Brain pericyte (primary cell): ENCODE measurements at regions not wholly inside any gene's neighbourhood (a gene's known extent, or its start where the extent isn't known, plus 50 kb on each side); places are given as distances from the start of the nearest gene placed in this dataset.
"Not testable (repeated sequence)": the region's sequence is repeated elsewhere in the genome, so short reads cannot be mapped to it uniquely, and the experiment has no call there.

Experiments used
- DNase-seq: peaks from one replicate; pipeline ENCODE4 v3.0.0-alpha.2; 2012; ENCODE audit warnings: low read depth, low spot score

DNA sequence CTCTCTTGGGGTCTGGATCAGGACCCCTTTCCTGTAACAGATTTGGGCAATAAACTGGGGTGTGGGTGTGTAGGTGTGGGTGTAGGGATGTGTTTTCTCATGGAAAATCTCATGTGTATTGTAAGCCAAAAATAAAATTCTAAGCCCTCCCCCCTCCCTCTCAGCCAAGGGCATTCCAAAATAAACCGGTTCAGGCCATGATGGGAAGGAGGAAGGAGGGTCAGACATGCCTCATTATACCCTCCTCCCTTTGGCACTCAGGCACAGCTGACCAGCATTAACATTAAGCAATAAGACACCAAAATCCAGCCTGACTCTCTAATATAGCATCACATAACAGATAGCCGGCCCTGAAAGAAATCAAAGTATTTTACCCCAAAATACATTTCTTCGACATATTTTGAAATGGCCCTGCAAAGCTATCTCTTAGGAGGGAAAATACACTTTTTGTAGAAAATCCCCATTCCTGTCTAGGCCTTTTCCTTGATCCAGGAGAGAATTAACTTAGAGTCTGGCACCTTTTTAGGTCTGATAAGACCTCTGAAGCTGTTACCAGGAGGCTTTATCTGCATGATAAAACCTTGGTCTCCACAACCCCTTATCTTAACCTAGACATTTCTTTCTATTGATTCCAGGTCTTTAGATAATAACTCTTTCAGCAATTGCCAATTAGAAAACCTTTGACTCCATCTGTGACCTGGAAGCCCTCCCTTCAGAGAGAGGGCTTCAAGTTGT, 128.7 kb upstream of the COL5A2 start:
- no peak for DNase-seq

DNA sequence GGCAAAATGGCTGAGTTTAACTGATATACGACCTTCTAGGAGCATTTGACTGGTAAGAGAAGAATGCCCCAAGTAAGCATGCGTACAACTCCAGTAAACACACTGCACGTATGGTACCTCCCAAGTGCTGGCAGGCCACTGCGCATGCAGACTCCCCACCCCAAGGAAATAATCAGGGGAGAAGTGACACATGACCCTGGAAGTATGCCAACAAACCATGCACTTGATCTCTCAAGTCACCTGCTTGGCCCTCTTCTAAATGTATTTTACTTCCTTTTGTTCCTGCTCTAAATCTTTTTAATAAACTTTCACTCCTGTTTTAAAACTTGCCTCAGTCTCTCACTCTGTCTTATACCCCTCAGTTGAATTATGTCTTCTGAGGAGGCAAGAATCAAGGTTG, 129.8 kb upstream of the COL5A2 start:
- no peak for DNase-seq

DNA sequence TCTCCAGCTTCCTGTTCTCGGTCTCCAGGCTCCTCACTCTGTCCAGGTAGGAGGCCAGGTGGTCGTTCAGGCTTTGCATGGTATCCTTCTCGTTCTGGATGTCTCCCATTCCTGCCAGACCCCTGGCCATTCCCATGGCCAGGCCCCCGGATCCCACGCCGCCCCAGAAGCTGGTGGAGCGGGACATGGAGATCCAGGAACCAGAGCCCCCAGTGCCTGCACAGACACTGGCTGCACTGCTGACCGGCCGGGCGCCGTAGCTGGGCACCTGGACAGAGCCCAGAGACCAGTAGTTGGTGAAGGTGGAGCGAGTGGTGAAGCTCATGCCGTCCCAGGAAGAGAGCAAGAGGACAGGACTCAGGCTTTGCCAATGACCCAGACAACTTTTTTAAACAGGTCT, 129.1 kb upstream of the WDR75 start:
- no peak for DNase-seq

DNA sequence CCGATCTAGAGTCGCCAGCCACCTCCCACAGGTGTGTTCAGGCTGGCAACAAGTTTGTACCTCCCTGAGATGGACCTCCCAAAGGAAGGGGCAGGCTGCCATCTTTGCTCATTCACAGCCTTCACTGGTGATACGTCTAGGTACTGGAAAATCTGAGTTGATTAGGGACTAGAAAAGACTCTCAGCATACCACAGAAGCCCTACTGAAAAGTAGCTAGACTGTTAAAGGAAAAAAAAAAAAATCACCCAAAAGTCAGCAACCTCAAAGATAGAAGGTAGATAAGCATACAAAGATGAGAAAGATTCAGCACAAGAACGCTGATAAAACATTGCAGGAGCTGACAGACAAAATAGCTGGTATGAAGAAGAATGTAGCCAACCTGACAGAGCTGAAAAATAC, 128.6 kb upstream of the WDR75 start:
- no peak for DNase-seq

DNA sequence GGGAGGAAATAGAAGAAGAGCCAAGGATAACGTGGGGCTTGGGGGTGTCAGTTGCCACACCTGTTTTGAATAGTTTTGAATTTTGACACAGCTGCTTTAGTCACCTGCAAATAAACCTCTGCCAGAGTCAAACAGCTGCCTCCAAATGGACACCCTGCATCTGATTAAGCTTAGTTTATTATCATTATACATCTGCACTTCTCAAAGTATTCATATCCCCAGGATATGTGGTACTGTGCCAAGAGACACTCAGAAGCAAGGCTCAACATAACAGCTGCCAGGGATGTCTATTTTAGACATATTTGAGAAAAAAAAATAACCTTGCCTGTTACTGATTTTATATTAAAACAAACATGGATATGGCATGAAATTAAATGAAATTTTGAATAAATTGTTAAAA, 122.5 kb upstream of the WDR75 start:
- peak; percentile 41 for DNase-seq

DNA sequence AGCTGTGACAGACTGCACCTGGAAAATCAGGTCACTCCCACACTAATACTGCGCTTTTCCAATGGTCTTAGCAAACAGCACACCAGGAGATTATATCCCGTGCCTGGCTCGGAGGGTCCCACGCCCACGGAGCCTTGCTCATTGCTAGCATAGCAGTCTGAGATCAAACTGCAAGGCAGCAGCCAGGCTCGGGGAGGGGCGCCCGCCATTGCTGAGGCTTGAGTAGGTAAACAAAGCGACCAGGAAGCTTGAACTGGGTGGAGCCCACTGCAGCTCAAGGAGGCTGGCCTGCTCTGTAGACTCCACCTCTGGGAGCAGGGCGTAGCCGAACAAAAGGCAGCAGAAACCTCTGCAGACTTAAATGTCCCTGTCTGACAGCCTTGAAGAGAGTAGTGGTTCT, 121.8 kb upstream of the WDR75 start:
- DNase-seq: not testable (repeated sequence)

DNA sequence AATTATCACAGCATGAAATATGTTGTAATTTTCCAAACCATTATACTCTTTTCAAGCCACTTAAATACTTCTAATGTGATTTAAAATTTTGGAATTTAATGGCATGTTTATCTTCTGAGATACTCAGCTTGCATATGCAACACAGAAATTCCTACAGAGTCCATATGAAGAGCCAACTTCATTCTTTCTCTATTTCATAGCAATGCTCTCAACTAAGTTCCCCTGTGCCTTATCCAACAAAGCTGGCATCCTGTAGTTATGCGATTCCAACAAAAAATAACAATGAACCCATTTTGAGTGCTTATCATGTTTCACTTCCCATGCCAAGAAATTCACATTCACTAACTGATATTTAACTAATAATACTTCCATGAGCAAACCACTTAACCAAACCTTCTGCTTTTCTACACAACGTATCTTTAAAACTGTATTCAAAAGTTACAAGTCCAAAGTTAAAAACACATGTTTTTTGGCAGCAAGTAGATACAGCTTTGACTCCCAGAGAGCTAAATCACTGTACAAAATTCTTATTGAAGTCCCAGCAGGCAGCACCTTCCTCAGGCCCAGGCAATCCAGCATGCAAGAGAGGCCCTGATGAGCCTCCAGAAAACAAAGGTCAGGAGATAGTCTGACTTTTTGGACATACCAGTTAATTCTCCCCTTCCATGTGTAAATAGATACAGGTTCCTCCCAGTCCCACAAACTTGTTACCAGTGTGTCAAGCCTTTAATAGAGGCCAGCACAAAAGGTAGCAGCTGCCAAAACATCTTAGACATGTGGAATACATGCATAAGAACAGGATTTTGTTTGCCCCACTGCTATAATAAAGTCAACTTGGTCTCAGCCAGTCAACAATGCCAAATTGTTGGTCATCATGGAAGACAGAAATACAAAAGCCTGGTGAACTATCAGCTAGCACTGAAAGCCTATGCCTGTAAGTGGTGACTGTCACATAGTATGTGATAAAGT, 113.1 kb upstream of the WDR75 start:
- DNase-seq: peak; percentile 30

DNA sequence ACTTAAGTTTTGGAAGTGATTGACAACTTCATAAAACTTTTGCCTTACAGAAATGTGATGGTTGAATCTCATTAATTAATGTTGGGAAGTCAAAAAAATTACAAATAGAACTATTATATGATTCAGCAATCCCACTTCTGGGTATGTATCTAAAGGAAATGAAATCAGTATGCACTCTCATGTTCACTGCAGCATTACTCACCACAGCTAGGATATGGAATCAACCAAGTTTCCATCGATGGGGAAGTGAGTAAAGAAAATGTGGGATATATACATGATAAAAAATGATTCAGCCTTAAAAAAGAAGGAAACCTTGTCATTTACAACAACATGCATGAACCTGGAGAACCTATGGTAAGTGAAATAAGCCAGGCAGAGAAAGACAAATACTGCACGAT, 112.4 kb upstream of the WDR75 start:
- no peak for DNase-seq

DNA sequence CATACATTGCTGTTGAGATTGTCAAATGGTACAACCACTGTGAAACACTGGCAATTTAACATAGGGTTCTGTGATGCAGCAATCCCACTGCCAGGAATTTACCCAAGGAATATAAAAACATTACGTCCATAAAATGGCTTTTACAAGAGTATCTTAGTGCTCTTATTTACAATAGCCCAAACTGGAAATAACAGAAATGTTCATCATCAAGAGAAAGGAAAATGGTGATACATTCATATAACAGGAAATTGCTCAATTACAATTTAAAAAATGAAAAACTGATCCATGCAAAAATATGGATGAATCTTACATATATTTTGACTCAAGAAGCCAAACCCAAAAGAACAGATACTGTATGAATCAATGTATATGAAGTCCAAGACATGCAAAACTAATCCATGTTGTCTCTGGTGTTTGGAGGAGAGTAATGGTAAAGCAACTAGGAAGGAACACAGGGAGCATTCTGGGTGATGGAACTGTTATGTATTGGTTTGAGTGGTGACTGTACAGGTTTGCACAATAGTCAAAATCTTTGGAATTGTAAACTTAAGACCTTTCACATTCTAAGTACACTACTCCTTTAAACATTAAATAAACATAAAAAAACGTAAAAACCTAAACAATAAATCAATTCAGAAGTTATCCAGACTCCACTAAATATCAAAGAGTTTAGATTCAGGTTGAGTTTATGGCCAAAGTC, 104.8 kb upstream of the WDR75 start:
- DNase-seq: no peak

DNA sequence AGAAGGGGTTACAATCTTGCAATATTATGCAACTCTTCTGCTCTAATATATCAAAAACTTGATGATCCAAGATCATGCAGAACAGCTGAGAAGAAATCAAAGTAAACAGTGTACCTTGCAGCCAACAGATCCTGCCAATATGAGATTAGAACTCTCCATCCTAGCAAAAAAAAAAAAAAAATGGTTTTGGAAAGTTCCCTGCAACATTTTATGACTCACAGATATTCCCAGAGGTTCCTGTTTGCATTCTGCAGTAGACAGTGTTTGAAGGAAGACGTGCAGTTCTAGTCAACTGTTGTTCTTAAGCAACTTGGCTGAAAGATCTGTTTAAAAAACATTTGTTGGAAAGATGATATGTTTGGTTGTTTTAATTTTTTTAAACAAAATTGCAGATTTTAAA, 103.6 kb upstream of the WDR75 start:
- DNase-seq: peak; percentile 52

DNA sequence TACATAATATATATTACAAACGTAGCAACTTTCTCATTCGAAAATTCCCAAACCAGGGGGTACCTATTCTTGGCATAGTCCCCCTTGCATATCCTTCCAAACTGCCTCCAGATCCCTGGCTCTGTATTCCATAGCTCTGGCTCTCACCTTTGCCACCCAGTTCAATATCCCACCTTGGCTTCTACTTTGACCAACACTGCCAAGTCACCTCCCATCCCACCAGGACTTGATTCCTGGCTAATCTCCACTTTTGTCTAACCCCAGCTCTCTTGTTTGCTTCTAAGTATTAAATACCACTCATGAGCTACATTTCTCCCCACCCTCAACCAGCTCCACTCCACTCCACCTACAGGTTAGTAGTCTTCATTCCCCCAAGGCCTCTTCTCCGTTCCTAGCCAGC, 103.2 kb upstream of the WDR75 start:
- DNase-seq: no peak

DNA sequence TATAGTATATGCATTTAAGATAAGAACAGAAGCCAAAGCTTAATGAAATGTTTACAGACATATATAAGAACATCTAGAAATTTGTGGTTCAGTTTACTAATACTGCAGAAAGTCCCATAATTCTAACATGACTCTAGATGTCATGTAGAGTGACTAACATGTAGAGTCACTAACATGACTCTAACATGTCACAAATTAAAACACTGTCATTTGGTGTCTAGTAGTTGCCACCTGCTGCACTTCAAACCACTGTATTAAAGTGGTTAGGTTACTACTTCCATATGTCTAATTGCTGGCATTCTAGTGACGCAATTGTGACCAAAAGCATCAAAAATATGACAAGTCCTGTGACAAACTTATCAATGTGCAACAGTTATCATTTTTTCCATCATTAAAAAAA, 100.2 kb upstream of the WDR75 start:
- no peak for DNase-seq

DNA sequence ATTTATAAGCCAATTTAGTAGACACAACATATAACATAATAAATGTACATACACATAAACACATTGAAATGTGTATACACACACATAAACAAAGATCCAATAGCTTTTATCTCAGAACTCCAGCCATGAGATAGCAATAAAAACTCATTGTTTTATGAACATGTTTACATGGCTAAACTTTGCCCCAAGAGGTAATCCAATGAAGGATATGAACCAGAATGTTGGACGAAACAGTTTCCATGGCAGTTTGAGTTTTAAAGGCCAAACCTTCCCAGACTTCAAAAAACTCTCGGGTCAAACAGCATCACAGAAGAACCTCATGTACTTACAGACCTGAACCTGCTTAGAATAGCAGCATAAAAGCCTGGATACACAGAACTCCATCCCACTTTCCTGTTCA, 97.2 kb upstream of the WDR75 start:
- DNase-seq: no peak

DNA sequence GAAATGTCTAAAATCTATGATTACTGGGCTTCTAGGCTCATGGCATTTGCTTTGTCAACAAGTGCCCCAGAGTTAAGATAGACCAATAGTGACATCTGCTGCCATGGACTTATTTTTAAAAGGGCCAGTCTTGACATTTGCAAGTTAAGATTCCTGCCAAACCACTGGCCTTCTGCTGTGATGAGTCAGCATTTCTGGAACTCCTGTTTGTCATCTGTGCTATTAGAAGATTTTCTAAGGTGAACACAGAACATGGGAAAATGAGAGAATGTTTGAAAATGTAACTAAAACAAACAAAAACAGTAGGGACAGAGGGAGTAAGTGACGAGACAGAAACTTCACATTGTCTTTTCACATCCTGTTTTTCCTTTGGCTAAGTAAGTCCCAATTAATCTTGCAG, 93.7 kb upstream of the WDR75 start:
- peak; percentile 79 for DNase-seq

DNA sequence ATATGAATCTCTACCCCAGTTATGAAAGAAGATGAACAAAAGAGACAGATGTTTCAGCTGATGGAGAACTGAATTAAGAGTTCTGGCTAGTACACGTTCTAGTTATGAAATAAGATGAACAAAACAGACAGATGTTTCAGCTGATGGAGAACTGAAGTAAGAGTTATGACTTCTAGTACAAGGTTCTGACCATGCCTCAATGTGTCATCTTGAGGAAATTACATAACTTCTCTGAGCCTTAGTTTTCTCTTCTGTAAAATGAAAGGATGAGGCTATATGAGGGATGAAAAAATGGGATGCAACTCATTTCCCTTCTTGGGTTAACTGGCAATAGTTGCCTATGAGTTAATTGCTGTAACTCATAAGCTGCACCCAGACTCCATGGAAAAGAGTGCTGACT, 92.9 kb upstream of the WDR75 start:
- no peak for DNase-seq

DNA sequence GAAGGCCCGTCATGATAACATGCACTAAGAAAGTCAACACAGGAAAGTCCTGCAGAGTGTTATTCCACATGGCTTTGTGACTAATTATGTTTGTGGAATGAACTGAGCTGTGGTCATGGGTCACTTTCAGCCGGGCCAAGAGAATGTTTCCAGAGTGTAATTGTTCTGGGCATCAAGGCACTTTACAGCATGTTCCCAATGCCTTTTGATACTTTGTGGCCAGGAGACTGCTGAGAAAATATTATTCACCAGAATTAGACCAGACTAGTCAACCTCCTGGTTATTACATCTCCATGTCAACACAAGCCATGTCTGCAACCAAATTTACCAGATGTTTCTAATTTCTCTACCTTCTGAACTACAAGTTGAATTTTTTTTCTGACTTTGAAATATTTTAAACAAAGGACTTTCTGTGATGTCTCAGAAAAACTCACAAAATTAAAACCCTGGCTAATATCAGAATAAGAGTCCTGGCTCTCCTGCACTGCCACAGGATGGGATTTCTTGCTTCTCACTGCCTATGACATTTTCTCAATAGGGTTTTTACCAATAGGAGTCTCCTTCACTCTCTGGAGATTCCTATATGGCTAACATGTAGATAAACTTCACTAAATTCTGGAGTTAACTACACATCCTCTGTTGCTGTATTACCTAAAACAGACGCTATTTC, 90.6 kb upstream of the WDR75 start:
- DNase-seq: peak; percentile 90

DNA sequence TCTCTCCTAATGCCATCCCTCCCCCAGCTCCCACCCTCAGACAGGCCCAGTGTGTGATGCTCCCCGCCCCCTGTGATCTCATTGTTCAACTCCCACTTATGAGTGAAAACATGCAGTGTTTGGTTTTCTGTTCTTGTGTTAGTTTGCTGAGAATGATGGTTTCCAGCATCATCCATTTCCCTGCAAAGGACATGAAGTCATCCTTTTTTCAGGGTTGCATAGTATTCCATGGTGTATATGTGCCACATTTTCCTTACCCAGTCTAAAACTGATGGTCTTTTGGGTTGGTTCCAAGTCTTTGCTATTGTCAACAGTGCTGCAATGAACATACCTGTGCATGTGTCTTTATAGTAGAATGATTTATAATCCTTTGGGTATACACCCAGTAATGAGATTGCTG, 89.3 kb upstream of the WDR75 start:
- not testable (repeated sequence) for DNase-seq

DNA sequence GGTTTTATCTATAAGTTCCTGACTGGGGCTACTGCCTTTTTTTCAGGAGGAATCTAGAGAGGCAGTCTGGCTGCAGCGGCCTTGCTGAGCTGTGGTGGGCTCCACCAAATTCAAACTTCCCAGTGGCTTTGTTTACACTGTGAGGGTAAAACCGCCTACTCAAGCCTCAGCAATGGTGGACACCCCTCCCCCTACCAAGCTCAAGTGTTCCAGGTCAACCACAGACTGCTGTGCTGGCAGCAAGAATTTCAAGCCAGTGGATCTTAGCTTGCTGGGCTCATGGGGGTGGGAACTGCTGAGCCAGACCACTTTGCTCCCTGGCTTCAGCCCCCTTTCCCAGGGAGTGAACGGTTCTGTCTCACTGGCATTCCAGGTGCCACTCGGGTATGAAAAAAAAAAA, 83.9 kb upstream of the WDR75 start:
- peak; percentile 40 for DNase-seq

DNA sequence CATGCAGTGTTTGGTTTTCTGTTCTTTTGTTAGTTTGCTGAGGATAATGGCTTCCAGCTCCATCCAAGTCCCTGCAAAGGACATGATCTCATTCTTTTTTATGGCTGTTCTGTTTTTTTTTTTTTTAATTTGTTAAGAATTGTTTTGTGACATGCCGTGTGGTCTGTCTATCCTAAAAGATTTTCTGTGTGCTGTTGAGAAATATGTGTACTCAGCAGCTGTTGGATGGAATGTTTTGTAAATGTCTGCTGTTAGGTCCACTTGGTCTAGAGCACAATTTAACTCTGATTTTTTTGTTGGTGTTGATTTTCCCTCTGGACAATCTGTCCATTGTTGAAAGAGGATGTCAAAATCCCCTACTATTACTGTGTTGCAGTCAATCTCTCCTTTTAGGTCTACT, 80.4 kb upstream of the WDR75 start:
- no peak for DNase-seq

DNA sequence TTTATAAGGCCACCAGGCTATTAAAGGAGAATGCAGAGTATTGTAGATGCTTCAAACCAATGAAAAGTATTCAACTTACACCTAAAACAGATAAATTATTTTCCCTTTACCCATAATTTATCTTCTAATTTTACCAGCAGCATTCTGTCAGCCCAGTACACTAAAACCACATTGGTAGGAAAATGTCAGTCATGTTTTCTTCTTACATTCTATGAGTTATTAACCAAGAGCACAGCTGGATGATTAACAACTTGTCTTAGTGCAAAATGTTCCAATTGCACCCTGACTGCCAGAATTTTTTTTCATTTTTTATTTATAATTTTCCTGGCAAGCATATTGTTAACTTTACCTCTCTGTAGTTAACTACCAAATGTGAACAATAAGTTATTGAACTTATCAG, 79.0 kb upstream of the WDR75 start:
- DNase-seq: no peak

DNA sequence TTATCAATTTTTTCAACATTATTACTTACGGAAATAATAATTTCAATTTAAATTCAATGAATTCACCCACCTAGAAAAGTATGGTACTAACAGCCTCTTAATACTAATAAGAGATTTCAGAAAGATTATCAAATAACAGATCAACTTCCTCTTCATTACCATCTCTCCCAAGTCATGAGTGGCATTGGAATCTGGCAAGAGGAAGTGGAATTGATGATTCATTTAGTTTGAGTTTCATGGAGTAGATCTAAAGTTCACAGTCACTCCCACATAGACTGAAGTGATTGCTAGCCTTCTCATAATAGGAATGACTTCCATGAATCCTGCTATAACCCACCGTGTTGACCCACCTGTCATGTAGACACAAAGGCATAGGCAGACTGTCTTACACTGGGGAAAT, 77.7 kb upstream of the WDR75 start:
- DNase-seq: no peak

DNA sequence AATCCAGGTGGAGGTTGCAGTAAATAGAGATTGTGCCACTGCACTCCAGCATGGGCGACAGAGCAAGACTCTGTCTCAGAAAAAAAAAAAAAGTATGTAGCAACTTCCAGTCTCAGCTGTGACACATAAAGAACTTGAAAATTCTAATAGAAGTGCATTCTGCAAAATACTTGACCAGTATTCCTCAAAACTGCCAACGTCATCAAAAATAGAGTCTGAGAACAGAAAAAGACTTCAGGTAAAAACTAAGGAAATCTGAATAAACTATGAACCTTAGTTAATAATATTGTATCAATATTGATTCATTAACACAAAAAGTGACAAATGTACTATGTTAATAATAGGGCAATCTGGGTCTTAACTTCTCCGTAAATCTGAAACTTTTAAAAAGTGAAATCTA, 76.7 kb upstream of the WDR75 start:
- no peak for DNase-seq
